HCT116 (cell line): ENCODE measurements at regions not wholly inside any gene's neighbourhood (a gene's known extent, or its start where the extent isn't known, plus 50 kb on each side); places are given as distances from the start of the nearest gene placed in this dataset.

Source experiments
- ATAC-seq: fragments of 200-7000 bp; cut with Tn5 transposase; 2 replicates; pipeline ENCODE4 v1.9.1; 2020; ENCODE audit warnings: mild to moderate bottlenecking, moderate library complexity
- BruUV-seq: library from RNA; stranded (reverse); fragments of 400-500 nt; replicated peaks from 2 replicates; lab custom pipeline; 2021; lab: Mats Ljungman, UMichigan
- CTCF ChIA-PET: fragments of 300-600 bp; sonication (Branson Sonifier 250); formaldehyde crosslinking; loops from one replicate; lab custom pipeline; 2021; ENCODE audit warnings: antibody characterized with exemption; lab: Charles Lee
- POLR2A ChIA-PET: fragments of 300-600, 350-600 bp; sonication (Branson Sonifier 250); formaldehyde crosslinking; loops from one replicate; lab custom pipeline; 2021; ENCODE audit warnings: antibody characterized with exemption; lab: Charles Lee
- RAD21 ChIA-PET, 2 experiments: fragments of 300-600 bp; sonication (Branson Sonifier 250); formaldehyde crosslinking; loops; one replicate each; lab custom pipeline; 2023; ENCODE audit warnings: low total read pairs in 2 of 2; ENCODE audit not compliant: uncharacterized antibody in 2 of 2, unreplicated experiment in 2 of 2, low non-redundant PET in 1 of 2; lab: Charles Lee
- DNase-seq: peaks from one replicate; pipeline ENCODE4 v3.0.0-alpha.2; 2010; ENCODE audit warnings: low read depth, low spot score
- H2AFZ ChIP-seq: fragments of 200-600 bp; shearing (Covaris generic), sonication (generic); 2 replicates; pipeline ENCODE4 v1.6.1; 2017; ENCODE audit warnings: low read depth, mixed run types, mixed read lengths, antibody characterized with exemption, low read length; ENCODE audit not compliant: poor library complexity, severe bottlenecking
- H3K27ac ChIP-seq: 2 replicates; pipeline ENCODE4 v1.5.1; 2012; ENCODE audit warnings: low read depth, low read length
- H3K27me3 ChIP-seq: fragments of 200-600 bp; sonication (generic); 2 replicates; pipeline ENCODE4 v1.6.1; 2016; ENCODE audit warnings: mixed run types, low read length, mixed read lengths; ENCODE audit not compliant: insufficient read depth
- H3K36me3 ChIP-seq, 2 experiments: fragments of 200-500 bp in 1 of 2; fragments of 200-600 bp in 1 of 2; sonication (Bioruptor generic) in 1 of 2; sonication (generic) in 1 of 2; 2 replicates each; pipeline versions ENCODE4 v1.5.1 to v1.6.1; 2014 to 2016; ENCODE audit warnings: low read length in 2 of 2, inconsistent platforms in 1 of 2, mixed read lengths in 1 of 2, mixed run types in 1 of 2; ENCODE audit not compliant: insufficient read depth in 2 of 2, control insufficient read depth in 1 of 2
- H3K4me1 ChIP-seq, 2 experiments: fragments of 200-600 bp in 1 of 2; sonication (generic) in 1 of 2; 2 replicates each; pipeline versions ENCODE4 v1.5.1 to v1.6.1; 2012 to 2017; ENCODE audit warnings: low read length in 2 of 2, inconsistent platforms in 1 of 2, mild to moderate bottlenecking in 1 of 2, mixed read lengths in 1 of 2, mixed run types in 1 of 2, moderate library complexity in 1 of 2; ENCODE audit not compliant: insufficient read depth in 2 of 2, control insufficient read depth in 1 of 2
- H3K4me2 ChIP-seq: fragments of 200-600 bp; sonication (generic); 2 replicates; pipeline ENCODE4 v1.6.1; 2017; ENCODE audit warnings: mixed run types, low read length, mixed read lengths
- H3K4me3 ChIP-seq, 2 experiments: fragments of 200-600 bp in 1 of 2; sonication (generic) in 1 of 2; replicated peaks in 1 of 2; 2 replicates each; pipeline ENCODE4 v1.5.1; 2011 to 2016; ENCODE audit warnings: low read length in 2 of 2, control low read depth in 1 of 2, low read depth in 1 of 2, mild to moderate bottlenecking in 1 of 2, mixed read lengths in 1 of 2, mixed run types in 1 of 2
- H3K79me2 ChIP-seq: fragments of 200-600 bp; sonication (generic); 2 replicates; pipeline ENCODE4 v1.6.1; 2017; ENCODE audit warnings: mild to moderate bottlenecking, mixed run types, low read length, moderate library complexity, mixed read lengths; ENCODE audit not compliant: insufficient read depth
- H3K9ac ChIP-seq: fragments of 200-600 bp; sonication (generic); 2 replicates; pipeline ENCODE4 v1.6.1; 2016; ENCODE audit warnings: low read length, mixed read lengths
- H3K9me2 ChIP-seq: fragments of 200-600 bp; sonication (generic), shearing (Covaris generic); 2 replicates; pipeline ENCODE4 v1.6.1; 2017; ENCODE audit warnings: mixed run types, mild to moderate bottlenecking, moderate library complexity; ENCODE audit not compliant: insufficient read depth
- H3K9me3 ChIP-seq, 2 experiments: fragments of 200-500 bp in 1 of 2; fragments of 200-600 bp in 1 of 2; sonication (Bioruptor generic) in 1 of 2; sonication (generic) in 1 of 2; 2 replicates each; pipeline ENCODE4 v1.6.1; 2014 to 2017; ENCODE audit warnings: low read length in 2 of 2, mixed read lengths in 2 of 2, inconsistent platforms in 1 of 2, low read depth in 1 of 2, mild to moderate bottlenecking in 1 of 2, mixed run types in 1 of 2, moderate library complexity in 1 of 2; ENCODE audit not compliant: control insufficient read depth in 1 of 2, insufficient read depth in 1 of 2
- H4K20me1 ChIP-seq: fragments of 200-600 bp; sonication (generic), shearing (Covaris generic); 2 replicates; pipeline ENCODE4 v1.6.1; 2017; ENCODE audit warnings: mixed run types, mild to moderate bottlenecking, moderate library complexity; ENCODE audit not compliant: insufficient read depth
- CBX3 ChIP-seq: IDR thresholded peaks from 2 replicates; pipeline ENCODE4 v1.6.1; 2012; ENCODE audit warnings: low read depth
- CEBPB ChIP-seq: IDR thresholded peaks from 2 replicates; pipeline ENCODE4 v1.6.1; 2012; ENCODE audit warnings: low read depth
- EGR1 ChIP-seq: IDR thresholded peaks from 2 replicates; pipeline ENCODE4 v1.6.1; 2012; ENCODE audit warnings: low read depth
- ELF1 ChIP-seq: IDR thresholded peaks from 2 replicates; pipeline ENCODE4 v1.6.1; 2012; ENCODE audit warnings: low read depth, borderline replicate concordance
- EZH2 ChIP-seq: fragments of 200-600 bp; sonication (generic); IDR thresholded peaks from 2 replicates; pipeline ENCODE4 v1.6.1; 2017; ENCODE audit warnings: antibody characterized with exemption, mixed run types
- EZH2phosphoT487 ChIP-seq: fragments of 200-600 bp; IDR thresholded peaks from 2 replicates; pipeline ENCODE4 v1.6.1; 2018; ENCODE audit warnings: antibody characterized with exemption, borderline replicate concordance
- JUND ChIP-seq: IDR thresholded peaks from 2 replicates; pipeline ENCODE4 v1.6.1; 2012
- POLR2A ChIP-seq: IDR thresholded peaks from 2 replicates; pipeline ENCODE4 v1.7.0; 2011; ENCODE audit warnings: borderline replicate concordance; ENCODE audit not compliant: insufficient read depth, insufficient read length; ENCODE audit errors: extremely low read depth
- RAD21 ChIP-seq: IDR thresholded peaks from 2 replicates; pipeline ENCODE4 v1.6.1; 2012; ENCODE audit warnings: low read depth, mild to moderate bottlenecking
- SP1 ChIP-seq: IDR thresholded peaks from 2 replicates; pipeline ENCODE4 v1.6.1; 2012; ENCODE audit warnings: low read depth
- SRF ChIP-seq: IDR thresholded peaks from 2 replicates; pipeline ENCODE4 v1.6.1; 2012; ENCODE audit warnings: low read depth
- TCF7L2 ChIP-seq: IDR thresholded peaks from 2 replicates; pipeline ENCODE4 v1.7.0; 2011; ENCODE audit warnings: borderline replicate concordance, inconsistent platforms; ENCODE audit not compliant: insufficient read depth, insufficient read length; ENCODE audit errors: extremely low read depth
- YY1 ChIP-seq: IDR thresholded peaks from 2 replicates; pipeline ENCODE4 v1.6.1; 2011; ENCODE audit warnings: low read length, low read depth, moderate library complexity, mild to moderate bottlenecking; ENCODE audit not compliant: insufficient replicate concordance; ENCODE audit errors: extremely low read depth
- ZFX ChIP-seq: fragments of 450-650 bp; IDR thresholded peaks from 2 replicates; pipeline ENCODE4 v1.6.1; 2017
- ZNF274 ChIP-seq: fragments of 200-500 bp; sonication (Bioruptor generic); IDR thresholded peaks from 2 replicates; pipeline ENCODE4 v1.6.1; 2014; ENCODE audit warnings: mild to moderate bottlenecking, low read depth, low read length, inconsistent platforms
- intact Hi-C: fragments of 100-400 bp; cut with micrococcal nuclease; formaldehyde crosslinking; loops from 2 replicates; pipeline ENCODE4 v1.10.0; 2022
- TF ChIP-seq, protein P1 (sequence below): IDR thresholded peaks from 2 replicates; pipeline ENCODE4 v1.6.1; 2012
- TF ChIP-seq, protein P2 (sequence below): IDR thresholded peaks from 2 replicates; pipeline ENCODE4 v1.6.1; 2012; ENCODE audit warnings: low read depth
- TF ChIP-seq, protein P3 (sequence below): IDR thresholded peaks from 2 replicates; pipeline ENCODE4 v1.6.1; 2011; ENCODE audit warnings: mild to moderate bottlenecking, low read length, moderate library complexity; ENCODE audit not compliant: insufficient replicate concordance; ENCODE audit errors: extremely low read depth
- TF ChIP-seq, protein P4 (sequence below): IDR thresholded peaks from 2 replicates; pipeline ENCODE4 v1.6.1; 2012
- TF ChIP-seq, protein P5 (sequence below), 3 experiments: fragments of 200-600 bp in 1 of 3; sonication (generic) in 1 of 3; IDR thresholded peaks in 2 of 3; conservative IDR thresholded peaks in 1 of 3; 2 replicates each; pipeline ENCODE4 v1.5.1; 2012 to 2017; ENCODE audit warnings: low read depth in 2 of 3, low read length in 2 of 3, antibody characterized with exemption in 1 of 3, borderline replicate concordance in 1 of 3, control low read depth in 1 of 3, mild to moderate bottlenecking in 1 of 3, mixed read lengths in 1 of 3, mixed run types in 1 of 3, moderate library complexity in 1 of 3; ENCODE audit not compliant: insufficient read depth in 1 of 3

DNA sequence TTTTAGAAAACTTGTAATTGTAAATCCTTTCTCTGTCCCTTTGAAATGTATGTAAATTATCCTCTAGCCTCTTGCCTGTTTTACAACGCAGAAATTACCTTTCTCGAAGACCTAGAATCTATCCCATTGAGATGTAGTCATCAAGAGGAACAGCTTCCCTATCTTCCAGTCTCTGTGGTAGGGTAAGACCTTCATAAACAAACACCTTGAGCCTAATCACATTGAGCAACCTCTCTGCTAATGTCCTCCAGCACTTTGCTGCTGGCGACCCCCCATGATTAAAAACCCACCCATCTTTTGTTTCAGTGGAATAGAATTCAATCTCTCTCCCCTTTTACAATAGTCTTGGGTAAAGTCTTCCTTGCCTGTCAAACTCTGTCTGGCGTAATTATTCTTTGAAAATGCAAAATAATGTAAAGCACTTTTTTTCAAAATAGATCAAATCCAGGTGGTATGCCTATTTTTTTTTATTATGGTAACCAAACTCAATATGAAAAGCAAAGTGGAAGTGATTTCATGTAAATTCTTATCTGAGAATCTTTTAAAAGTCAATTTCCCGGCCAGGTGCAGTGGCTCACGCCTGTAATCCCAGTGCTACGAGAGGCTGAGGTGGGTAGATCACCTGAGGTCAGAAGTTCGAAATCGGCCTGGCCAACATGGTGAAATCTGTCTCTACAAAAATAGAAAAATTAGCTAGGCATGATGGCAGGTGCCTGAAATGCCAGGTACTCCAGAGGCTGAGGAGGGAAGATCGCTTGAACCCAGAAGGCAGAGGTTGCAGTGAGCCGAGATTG is 237.9 kb downstream of the GRXCR1 start:
- intact Hi-C loops = no loop called here
- no peak overlapping the region for H3K4me3 ChIP-seq
- peaks cover 3 to 17% of the 10 kb centered on the region in 2 experiments; a peak in 3 of 4 replicates for H3K9me3 ChIP-seq
- H3K79me2 ChIP-seq = no peaks in the 10 kb centered on the region
- no peaks in the 10 kb centered on the region for H3K9me2 ChIP-seq
- ChIA-PET RAD21 (no interaction called here), POLR2A (no interaction called here), CTCF (no interaction called here)
- no peak overlapping the region for H3K4me2 ChIP-seq
- no peaks in the 10 kb centered on the region for H3K36me3 ChIP-seq
- no peak overlapping the region for H3K27ac ChIP-seq
- no peak overlapping the region for H3K9ac ChIP-seq
- no peaks in the 10 kb centered on the region for H3K27me3 ChIP-seq
- H4K20me1 ChIP-seq = no peaks in the 10 kb centered on the region
- H2AFZ ChIP-seq = no peak overlapping the region
- DNase-seq = no peak
- no peak for ATAC-seq
- no peaks in the 10 kb centered on the region for H3K4me1 ChIP-seq
- no peak for TF ChIP-seq CBX3
- TF ChIP-seq, protein P1, sequence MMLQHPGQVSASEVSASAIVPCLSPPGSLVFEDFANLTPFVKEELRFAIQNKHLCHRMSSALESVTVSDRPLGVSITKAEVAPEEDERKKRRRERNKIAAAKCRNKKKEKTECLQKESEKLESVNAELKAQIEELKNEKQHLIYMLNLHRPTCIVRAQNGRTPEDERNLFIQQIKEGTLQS = no peak
- no peak for TF ChIP-seq ZFX
- no peak for TF ChIP-seq EGR1
- no peak for TF ChIP-seq YY1
- TF ChIP-seq EZH2 = no peak
- no peak for TF ChIP-seq RAD21
- TF ChIP-seq ELF1 = no peak
- TF ChIP-seq ZNF274 = no peak
- TF ChIP-seq SRF = no peak
- TF ChIP-seq, protein P2, sequence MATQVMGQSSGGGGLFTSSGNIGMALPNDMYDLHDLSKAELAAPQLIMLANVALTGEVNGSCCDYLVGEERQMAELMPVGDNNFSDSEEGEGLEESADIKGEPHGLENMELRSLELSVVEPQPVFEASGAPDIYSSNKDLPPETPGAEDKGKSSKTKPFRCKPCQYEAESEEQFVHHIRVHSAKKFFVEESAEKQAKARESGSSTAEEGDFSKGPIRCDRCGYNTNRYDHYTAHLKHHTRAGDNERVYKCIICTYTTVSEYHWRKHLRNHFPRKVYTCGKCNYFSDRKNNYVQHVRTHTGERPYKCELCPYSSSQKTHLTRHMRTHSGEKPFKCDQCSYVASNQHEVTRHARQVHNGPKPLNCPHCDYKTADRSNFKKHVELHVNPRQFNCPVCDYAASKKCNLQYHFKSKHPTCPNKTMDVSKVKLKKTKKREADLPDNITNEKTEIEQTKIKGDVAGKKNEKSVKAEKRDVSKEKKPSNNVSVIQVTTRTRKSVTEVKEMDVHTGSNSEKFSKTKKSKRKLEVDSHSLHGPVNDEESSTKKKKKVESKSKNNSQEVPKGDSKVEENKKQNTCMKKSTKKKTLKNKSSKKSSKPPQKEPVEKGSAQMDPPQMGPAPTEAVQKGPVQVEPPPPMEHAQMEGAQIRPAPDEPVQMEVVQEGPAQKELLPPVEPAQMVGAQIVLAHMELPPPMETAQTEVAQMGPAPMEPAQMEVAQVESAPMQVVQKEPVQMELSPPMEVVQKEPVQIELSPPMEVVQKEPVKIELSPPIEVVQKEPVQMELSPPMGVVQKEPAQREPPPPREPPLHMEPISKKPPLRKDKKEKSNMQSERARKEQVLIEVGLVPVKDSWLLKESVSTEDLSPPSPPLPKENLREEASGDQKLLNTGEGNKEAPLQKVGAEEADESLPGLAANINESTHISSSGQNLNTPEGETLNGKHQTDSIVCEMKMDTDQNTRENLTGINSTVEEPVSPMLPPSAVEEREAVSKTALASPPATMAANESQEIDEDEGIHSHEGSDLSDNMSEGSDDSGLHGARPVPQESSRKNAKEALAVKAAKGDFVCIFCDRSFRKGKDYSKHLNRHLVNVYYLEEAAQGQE = no peak
- TF ChIP-seq, protein P3, sequence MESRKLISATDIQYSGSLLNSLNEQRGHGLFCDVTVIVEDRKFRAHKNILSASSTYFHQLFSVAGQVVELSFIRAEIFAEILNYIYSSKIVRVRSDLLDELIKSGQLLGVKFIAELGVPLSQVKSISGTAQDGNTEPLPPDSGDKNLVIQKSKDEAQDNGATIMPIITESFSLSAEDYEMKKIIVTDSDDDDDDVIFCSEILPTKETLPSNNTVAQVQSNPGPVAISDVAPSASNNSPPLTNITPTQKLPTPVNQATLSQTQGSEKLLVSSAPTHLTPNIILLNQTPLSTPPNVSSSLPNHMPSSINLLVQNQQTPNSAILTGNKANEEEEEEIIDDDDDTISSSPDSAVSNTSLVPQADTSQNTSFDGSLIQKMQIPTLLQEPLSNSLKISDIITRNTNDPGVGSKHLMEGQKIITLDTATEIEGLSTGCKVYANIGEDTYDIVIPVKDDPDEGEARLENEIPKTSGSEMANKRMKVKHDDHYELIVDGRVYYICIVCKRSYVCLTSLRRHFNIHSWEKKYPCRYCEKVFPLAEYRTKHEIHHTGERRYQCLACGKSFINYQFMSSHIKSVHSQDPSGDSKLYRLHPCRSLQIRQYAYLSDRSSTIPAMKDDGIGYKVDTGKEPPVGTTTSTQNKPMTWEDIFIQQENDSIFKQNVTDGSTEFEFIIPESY = no peak
- no peak for TF ChIP-seq SP1
- no peak for TF ChIP-seq CEBPB
- TF ChIP-seq EZH2phosphoT487 = no peak
- TF ChIP-seq JUND = no peak
- TF ChIP-seq, protein P4, sequence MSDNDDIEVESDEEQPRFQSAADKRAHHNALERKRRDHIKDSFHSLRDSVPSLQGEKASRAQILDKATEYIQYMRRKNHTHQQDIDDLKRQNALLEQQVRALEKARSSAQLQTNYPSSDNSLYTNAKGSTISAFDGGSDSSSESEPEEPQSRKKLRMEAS = no peak
- TF ChIP-seq, protein P5, sequence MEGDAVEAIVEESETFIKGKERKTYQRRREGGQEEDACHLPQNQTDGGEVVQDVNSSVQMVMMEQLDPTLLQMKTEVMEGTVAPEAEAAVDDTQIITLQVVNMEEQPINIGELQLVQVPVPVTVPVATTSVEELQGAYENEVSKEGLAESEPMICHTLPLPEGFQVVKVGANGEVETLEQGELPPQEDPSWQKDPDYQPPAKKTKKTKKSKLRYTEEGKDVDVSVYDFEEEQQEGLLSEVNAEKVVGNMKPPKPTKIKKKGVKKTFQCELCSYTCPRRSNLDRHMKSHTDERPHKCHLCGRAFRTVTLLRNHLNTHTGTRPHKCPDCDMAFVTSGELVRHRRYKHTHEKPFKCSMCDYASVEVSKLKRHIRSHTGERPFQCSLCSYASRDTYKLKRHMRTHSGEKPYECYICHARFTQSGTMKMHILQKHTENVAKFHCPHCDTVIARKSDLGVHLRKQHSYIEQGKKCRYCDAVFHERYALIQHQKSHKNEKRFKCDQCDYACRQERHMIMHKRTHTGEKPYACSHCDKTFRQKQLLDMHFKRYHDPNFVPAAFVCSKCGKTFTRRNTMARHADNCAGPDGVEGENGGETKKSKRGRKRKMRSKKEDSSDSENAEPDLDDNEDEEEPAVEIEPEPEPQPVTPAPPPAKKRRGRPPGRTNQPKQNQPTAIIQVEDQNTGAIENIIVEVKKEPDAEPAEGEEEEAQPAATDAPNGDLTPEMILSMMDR (IDR thresholded peaks at IDR 0.05 in 2 of 3, conservative IDR thresholded peaks at IDR 0.05 in 1 of 3; ENCODE audit: borderline replicate concordance in 1 of 3, insufficient read depth in 1 of 3, low read depth in 2 of 3, low read length in 2 of 3) = no peak
- no peak for TF ChIP-seq POLR2A
- TF ChIP-seq TCF7L2 = no peak
- no TSS peak for BruUV-seq
